GM21786 (cell line): ENCODE measurements at regions not wholly inside any gene's neighbourhood (a gene's known extent, or its start where the extent isn't known, plus 50 kb on each side); places are given as distances from the start of the nearest gene placed in this dataset.

Experiments
- ATAC-seq: cut with Tn5 transposase; IDR thresholded peaks from one replicate; pipeline ENCODE4 v1.9.1; 2021; ENCODE audit not compliant: unreplicated experiment

GRCh38 chr2:188848887-188849435 lies 125.2 kb upstream of the COL3A1 start:
- no peak for ATAC-seq

DNA sequence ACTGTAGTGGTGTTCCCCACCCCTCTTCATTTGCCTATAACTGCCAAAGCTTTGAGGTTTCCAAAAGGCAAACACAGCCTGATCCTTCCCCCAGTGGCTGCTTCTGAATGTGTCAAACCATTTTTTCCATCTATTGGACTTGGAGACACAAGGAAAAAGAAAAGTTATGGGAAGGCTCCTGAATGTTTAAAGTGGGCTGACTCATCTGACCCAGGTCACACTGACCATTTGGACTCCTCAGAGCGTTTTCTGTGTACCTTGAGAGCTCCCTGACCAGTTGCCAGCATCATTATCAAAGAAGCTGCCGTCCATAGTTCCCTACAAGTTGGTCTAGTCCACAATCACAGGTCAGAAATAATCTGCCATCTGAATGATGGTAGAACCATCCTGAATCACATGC lies 123.4 kb upstream of the COL3A1 start:
- ATAC-seq, result no peak

DNA sequence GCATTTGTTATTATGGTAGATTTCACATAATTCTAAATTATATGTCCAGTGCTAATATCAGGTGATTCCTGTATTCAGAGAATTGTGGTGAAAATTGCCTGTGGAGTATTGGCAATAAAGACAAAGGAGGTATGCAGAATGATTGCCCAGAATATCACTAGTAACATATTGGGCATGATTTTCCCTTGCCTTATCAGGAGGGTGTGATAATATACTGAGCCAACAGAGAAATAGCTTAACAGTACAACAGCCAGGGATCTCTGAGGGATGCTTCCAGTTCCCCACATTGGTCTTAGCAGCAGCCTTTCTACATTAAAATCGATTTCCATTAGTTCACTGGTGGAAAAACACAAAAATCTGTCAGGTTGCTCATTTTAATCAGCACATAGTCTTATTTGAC lies 122.9 kb upstream of the COL3A1 start:
- ATAC-seq, result no peak

- ATAC-seq, result no peak
Measured at GRCh38 chr2:188851826-188852225, 122.3 kb upstream of the COL3A1 start.

GRCh38 chr2:188852772-188853171 lies 121.4 kb upstream of the COL3A1 start:
- ATAC-seq, result no peak

DNA sequence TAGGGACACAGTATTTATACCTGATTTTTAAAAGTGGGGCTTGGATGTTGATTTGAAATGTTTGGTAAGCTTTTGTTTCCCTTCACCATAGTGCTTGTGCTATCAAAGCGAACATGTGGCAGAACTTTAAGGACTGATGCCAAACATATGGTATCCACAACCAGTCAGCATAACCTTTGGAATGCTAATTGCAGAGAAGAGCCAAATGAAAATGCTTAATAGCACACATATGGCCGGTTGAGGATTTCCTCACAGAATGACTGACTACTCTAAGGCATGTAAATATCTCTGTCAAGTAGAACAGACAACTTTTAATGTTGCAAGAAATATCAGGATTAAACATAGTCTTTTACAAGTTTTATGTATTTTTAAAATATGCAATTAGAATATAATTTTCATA lies 120.9 kb upstream of the COL3A1 start:
- ATAC-seq, result no peak

GRCh38 chr2:188865681-188866080 lies 108.5 kb upstream of the COL3A1 start:
- no peak for ATAC-seq

DNA sequence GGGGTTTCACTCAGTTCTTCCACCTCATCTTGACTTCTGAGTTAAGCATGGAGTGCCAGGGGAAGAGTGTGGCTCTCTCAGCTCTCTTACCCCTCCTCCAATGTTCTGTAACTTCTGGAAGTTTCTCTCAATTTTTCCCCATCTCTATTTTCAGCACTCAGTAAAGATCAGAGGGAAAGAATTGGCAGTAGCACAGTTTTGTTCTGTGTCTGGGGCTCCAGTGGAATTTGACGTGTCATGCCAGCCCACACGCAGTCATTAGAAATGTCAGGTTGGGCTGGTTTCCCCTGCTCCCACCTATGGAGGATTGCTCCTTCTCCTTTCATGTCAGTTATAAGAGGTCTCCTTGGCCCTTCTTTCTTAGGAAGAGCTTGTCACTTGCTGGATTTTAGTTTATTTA lies 104.6 kb upstream of the COL3A1 start:
- no peak for ATAC-seq

GRCh38 chr2:188870289-188870688 lies 103.9 kb upstream of the COL3A1 start:
- no peak for ATAC-seq

GRCh38 chr2:188875104-188875503 lies 99.1 kb upstream of the COL3A1 start:
- ATAC-seq, result no peak

DNA sequence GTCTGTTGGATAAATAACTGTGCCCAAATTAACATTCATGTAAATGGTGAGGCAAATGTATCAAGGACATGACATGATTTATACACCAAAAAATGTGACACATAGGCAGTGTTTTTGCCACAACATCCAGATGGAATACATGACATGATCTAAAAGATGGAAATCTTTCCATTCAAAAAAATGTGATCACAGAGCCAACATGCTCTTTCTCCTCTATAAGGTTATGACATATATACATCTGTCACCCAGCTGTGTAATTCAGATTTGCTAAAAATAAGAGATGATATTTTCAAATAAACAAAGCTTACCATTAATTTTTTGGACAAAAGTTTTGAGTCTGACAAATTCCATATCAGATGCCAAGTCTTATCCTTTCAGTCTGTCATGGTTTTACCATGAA lies 95.5 kb upstream of the COL3A1 start:
- no peak for ATAC-seq

DNA sequence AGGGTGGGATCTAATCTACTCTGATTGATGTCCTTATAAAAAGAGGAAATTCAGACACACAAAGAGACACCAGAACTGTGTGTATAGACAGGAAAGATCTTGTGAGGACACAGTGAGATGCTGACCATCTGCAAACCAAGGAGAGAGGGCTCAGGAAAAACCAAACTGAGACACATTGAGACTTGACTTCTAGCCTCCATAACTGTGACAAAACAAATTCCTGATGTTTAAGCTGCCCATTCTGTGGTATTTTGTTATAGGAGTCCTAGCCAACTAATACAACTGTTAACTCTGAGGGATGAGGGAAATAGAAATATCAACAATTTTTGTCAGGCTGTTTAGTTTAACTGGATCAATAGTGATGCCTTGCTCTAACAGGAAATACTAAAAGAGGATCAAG lies 93.4 kb upstream of the COL3A1 start:
- ATAC-seq, result no peak

GRCh38 chr2:188881434-188881833 lies 92.7 kb upstream of the COL3A1 start:
- no peak for ATAC-seq

- ATAC-seq, result no peak
Measured at GRCh38 chr2:188884046-188884445, 90.1 kb upstream of the COL3A1 start.

DNA sequence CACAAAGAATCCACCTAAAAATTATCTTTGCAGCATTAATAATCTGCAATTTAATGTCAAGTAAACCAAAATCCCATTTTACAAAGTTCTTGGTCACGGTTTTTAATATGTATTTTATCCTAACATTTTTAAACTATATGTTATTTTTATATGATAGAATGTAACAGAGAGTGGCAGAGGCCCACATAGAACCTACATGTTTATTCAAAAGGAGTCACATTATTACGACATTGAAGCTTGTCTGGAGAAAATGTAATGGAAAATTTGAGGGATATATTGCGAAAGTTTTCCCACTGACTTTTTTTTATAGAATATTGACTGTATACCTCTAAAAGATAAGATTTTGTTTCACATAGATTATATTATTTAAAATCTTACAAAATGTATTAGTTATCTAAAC lies 89.7 kb upstream of the COL3A1 start:
- no peak for ATAC-seq

- ATAC-seq, result no peak
Measured at GRCh38 chr2:188889187-188889586, 85.0 kb upstream of the COL3A1 start.

DNA sequence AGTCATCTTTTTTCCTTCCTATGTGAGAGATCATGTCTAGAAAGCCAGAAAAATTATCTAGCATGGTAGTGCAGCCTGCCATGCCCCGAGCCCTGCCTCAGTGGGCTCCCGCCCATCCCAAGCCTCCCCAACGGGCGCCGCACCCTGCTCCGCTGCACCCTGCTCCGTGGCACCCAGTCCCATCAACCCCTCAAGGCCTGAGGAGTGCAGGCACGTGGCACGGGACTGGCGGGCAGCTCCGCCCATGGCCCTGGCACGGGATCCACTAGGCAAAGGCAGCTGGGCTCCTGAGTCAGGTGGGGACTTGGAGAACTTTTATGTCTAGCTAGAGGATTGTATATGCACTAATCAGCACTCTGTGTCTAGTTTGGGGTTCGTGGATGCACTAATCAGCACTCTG lies 83.4 kb upstream of the COL3A1 start:
- ATAC-seq, result no peak

GRCh38 chr2:188892636-188893035 lies 81.5 kb upstream of the COL3A1 start:
- no peak for ATAC-seq

DNA sequence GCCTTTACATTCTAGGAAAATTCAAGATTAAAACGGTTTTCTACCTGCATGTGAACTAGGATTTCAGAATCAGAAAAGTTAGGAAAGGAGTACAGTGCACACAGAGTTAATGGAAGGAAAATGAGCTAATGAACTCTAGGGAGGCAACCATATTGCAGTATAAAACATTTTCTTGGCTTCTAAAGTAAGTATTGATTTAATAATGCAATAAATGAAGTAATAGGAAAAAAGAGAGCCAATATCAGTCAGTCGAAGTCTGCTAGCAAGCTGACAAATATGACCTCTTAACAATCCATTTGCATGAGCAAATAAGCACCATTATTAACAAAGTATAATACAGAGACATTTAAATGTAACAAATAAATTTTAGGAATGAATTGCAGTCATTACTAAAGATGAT lies 80.2 kb upstream of the COL3A1 start:
- ATAC-seq, result no peak

- ATAC-seq, result no peak
Measured at GRCh38 chr2:188894979-188895378, 79.2 kb upstream of the COL3A1 start.

- no peak for ATAC-seq
Measured at GRCh38 chr2:188897096-188897495, 77.1 kb upstream of the COL3A1 start.

DNA sequence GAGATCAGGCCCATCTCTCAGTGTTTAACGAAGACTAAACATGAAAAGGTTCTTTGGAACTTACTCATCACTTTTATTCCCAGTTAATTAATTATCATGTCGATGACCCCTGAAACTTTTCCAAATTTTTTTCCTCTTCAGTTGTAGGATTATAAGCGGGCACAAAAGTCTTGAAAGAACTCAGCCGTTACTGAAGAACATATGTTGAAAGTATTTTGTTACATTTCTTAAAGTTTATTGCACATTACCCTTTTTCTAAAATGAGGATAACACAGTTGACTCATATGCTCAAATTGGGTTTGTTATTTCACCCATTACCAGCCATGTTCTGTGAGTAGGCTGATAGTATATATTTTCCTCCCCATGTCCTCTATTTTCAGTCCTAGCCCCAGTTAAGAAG lies 75.9 kb upstream of the COL3A1 start:
- no peak for ATAC-seq

- no peak for ATAC-seq
Measured at GRCh38 chr2:188902901-188903491, 71.2 kb upstream of the COL3A1 start.
